ENCODE measurements at regions not wholly inside any gene's neighbourhood (a gene's known extent, or its start where the extent isn't known, plus 50 kb on each side); places are given as distances from the start of the nearest gene placed in this dataset.

GRCh38 chr1:220425852-220426251 is 102.1 kb upstream of the MARK1 start:
- TF ChIP-seq CTCF (IDR thresholded peaks at IDR 0.05; ENCODE audit: insufficient read depth, low read length) (no peak), POLR2AphosphoS5 (IDR thresholded peaks at IDR 0.05; ENCODE audit: low read depth) (no peak), REST (IDR thresholded peaks at IDR 0.05; ENCODE audit: insufficient replicate concordance, low read depth) (no peak)
